GM10266 (cell line): ENCODE measurements at regions not wholly inside any gene's neighbourhood (a gene's known extent, or its start where the extent isn't known, plus 50 kb on each side); places are given as distances from the start of the nearest gene placed in this dataset.

Experiments used
- DNase-seq: peaks from one replicate; pipeline ENCODE4 v3.0.0; 2012; ENCODE audit errors: extremely low spot score
- TF ChIP-seq, protein P1 (sequence below): IDR thresholded peaks from 2 replicates; pipeline ENCODE4 v1.5.1; 2012; ENCODE audit warnings: mild to moderate bottlenecking, low read depth; ENCODE audit not compliant: control insufficient read depth, insufficient read depth; ENCODE audit errors: missing control alignments

DNA sequence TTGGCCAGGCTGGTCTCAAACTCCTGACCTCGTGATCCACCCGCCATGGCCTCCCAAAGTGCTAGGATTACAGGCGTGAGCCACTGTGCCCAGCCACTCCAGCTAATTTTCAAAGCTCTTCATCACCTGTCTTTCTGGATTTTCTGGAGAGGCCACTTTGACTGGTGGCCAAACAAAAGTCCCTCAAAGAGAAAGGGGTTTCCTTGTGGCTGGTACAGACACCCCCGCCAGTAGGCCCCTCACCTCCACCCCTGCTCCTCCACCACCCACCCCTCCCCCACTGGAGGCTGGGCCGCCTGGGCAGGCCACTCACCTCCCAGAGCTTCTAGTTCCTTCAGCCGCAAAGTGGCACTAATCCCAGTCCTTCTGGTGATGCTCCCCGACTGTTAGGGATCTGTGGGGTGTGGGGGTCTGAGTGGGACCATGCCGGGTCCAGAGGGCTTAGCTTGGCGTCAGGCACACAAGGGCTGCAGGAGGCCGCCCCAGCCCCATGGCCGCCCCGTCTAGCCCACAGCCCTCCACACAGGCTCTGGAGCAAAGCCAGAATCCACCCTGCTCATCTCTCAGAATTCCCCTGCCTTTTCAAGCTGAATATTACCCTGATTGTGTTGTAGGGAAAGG, 182.0 kb upstream of the IER5L start:
- no peak for DNase-seq
- TF ChIP-seq, protein P1, sequence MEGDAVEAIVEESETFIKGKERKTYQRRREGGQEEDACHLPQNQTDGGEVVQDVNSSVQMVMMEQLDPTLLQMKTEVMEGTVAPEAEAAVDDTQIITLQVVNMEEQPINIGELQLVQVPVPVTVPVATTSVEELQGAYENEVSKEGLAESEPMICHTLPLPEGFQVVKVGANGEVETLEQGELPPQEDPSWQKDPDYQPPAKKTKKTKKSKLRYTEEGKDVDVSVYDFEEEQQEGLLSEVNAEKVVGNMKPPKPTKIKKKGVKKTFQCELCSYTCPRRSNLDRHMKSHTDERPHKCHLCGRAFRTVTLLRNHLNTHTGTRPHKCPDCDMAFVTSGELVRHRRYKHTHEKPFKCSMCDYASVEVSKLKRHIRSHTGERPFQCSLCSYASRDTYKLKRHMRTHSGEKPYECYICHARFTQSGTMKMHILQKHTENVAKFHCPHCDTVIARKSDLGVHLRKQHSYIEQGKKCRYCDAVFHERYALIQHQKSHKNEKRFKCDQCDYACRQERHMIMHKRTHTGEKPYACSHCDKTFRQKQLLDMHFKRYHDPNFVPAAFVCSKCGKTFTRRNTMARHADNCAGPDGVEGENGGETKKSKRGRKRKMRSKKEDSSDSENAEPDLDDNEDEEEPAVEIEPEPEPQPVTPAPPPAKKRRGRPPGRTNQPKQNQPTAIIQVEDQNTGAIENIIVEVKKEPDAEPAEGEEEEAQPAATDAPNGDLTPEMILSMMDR = no peak

DNA sequence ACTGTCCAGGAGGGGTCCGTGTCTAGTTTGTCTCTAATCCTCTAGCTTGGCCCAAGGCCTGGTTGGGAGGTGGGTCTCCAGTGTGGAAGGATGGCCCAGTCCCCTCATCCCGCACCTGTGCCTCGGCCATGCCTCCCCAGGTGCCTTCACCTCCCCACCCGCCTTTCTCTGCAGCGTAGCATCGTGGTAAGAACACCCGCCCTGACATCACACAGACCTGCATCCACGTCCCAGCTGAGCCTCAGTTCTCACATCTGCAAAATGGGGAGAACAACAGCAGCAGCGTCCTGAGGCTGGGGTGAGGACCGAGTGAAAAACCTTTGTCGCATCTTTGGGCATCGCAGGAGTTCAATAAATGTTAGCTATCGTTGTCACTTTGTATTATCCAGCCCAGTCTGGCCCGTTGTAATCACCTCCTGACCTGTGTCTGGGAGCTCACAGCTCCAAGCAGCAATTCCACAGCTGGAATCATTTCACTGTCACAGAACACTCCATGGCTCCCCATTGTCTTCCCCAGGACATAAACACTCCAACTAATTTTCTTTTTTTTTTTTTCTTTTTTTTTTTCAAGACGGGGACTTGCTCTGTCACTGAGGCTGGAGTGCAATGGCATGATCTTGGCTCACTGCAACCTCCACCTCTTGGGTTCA, 181.2 kb upstream of the IER5L start:
- TF ChIP-seq, protein P1 = no peak

DNA sequence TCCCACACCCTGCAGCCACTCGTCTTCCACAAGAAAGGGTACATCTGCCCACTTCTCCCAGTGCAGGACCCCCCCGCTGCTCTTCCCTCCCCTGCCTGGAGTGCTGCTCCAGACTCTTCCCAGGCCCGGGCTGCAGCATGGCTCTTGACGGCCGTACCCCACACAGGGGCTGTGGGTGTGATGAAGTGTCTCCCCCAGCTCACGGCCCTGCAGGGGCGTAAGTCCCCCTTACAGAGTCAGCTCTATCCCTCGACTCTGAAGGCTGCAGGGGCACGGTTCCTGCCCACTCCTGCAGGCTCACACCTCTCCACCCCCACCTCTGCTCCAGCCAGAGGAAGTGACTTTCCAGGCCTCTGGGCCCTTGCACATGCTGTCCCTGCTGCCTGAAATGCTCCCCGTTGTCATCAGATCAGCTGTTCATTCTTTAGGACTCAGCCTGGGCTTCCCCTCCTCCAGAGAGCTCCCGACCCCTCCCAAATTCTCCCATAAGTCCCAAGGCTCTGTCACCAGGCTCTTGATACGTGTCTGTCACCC, 180.6 kb upstream of the IER5L start:
- TF ChIP-seq, protein P1 = no peak
- no peak for DNase-seq

More for the DNA sequence above, 181.2 kb upstream of the IER5L start:
- no peak for DNase-seq

DNA sequence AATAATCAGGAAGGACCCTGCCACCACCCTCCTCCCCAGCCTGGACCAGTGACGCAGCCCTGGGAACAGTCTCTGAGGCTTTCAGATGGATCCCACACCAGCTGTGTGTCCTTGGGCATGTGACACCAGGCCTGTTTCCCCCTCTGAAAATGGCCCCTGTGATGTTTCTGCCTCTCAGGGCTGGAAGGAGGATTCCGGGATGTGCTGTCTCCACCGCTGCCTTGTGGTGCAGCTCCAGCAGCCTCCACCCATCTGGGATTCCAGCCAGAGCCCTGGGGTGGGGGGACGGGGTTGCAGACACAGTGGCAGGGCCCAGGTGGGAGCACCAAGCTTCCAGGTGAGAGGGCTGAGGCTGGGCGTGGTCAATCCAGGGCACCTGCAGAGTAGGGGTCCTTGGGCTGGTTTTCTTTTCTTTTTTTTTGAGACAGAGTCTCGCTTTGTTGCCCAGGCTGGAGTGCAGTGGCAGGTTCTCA, 179.7 kb upstream of the IER5L start:
- TF ChIP-seq, protein P1 = no peak
- DNase-seq = no peak

DNA sequence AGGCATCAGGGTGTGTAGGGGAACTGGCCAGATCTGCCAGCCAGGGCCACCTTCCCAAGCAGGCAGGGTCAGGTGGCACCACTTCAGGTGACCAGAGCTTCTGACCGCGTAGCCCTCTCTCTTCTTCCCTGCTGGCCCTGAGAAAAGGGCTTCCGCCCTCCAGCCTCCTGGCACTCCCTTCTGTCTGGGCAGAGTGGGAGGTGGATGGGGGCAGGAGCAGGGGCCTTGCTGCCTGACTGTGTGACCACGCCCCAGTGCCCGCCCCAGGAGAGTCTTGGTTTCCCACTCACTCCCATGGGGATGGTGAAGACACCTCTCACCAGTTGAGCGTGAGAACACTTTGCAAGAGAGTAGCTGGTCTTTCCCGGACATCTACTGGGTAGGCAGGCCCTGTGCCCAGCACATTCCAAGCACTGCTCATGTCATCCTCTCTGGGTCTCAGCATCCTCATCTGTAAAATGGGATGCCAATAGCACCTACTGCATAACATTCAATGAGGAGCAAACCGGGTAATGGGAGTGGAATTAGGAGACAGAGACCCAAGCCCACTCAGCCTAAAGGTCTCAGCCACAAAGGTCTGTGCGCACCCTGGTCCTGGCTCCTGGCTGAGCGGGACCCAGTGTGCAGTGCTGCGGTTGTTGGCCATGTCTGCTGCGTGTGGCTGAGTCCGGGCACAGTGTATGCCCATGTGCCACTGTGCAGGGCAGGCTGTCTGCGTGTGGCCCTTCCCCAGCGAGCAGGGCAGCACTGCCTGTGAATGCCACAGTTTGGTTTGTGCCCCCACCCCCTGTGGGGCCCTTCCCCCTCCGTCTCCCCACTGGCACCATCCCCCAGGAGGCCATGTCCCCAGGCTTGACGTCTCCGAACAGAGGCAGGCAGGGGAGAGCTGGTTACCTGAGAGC, 179.1 kb upstream of the IER5L start:
- TF ChIP-seq, protein P1 = no peak
- DNase-seq = no peak

DNA sequence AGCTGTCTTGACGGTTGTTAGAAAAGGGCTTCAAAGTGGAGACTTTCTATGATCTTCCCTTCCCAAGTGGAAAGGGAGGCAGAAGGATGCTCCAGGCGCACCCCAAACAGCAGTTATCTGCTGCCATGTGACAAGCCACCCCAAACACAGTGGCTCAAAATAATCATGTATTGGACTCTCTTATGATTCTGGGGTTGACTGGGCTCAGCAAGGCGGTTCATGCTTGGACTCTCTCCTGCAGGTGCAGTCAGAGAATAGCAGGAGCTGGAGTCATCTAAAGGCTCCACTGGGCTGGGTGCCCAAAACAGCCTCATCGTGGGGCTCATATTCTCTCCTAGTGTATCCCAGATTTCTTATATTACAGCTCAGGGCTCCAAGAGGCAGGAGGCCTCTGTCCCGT, 177.6 kb upstream of the IER5L start:
- TF ChIP-seq, protein P1 = no peak

More for the DNA sequence above, 177.6 kb upstream of the IER5L start:
- DNase-seq = no peak
